Lower leg skin (tissue), 4 donors: ENCODE measurements at regions not wholly inside any gene's neighbourhood (a gene's known extent, or its start where the extent isn't known, plus 50 kb on each side); places are given as distances from the start of the nearest gene placed in this dataset.

ENCODE experiments used
- DNase-seq, 2 donors: peaks; one replicate each; pipeline ENCODE4 v3.0.0-alpha.2; 2019; ENCODE audit warnings: low spot score in 2 of 2
- H3K4me3 ChIP-seq: fragments of 200-600 bp; sonication (generic); 2 replicates; pipeline ENCODE4 v1.5.1; 2017; ENCODE audit warnings: mild to moderate bottlenecking, low read depth; ENCODE audit not compliant: poor library complexity, severe bottlenecking
- POLR2A ChIP-seq, 2 donors: fragments of 450-650 bp; IDR thresholded peaks; one replicate each; pipeline ENCODE4 v1.6.1; 2016 to 2017; ENCODE audit warnings: antibody characterized with exemption in 2 of 2, mild to moderate bottlenecking in 1 of 2, moderate library complexity in 1 of 2
- WGBS, 2 donors: methylation state at CpG; one replicate each; pipeline ENCODE4 v1.1.5; 2018; 5-methylcytosine and 5-hydroxymethylcytosine counted together
- intact Hi-C: fragments of 100-400 bp; cut with DNase I; formaldehyde crosslinking; loops from one replicate; pipeline ENCODE4 v1.15.0; 2023; ENCODE audit warnings: low total_unique reads
- TF ChIP-seq, protein P1 (sequence below), 3 donors: fragments of 450-650 bp; IDR thresholded peaks; one replicate each; pipeline ENCODE4 v1.5.1; 2016; ENCODE audit warnings: antibody characterized with exemption in 3 of 3, mild to moderate bottlenecking in 3 of 3, moderate library complexity in 2 of 3

DNA sequence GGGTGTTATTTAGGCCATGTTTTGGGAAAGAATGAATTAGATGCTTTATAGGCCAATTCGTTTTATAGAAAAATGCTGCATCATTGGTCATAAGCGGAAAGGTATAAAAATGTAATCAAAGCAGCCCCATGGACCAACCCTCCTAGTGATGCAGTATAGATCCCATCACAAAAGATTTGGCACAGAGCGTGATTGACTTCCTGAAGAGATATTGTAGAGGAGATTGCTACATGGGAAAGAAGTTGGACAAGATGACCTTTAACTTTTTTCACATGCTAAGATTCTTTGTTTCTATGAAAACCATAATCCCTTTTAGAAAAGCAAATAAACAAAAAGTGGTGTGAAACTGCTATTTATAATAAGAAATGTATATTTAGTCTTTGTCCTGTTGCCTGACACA lies 136.5 kb upstream of the FNDC3A start:
- H3K4me3 ChIP-seq = no peak overlapping the region
- intact Hi-C loops = no loop called here
- DNase-seq = no peak
- WGBS, 2 donors = 87 to 89% methylated on average over 3 of the region's 3 CpGs
- TF ChIP-seq, protein P1, sequence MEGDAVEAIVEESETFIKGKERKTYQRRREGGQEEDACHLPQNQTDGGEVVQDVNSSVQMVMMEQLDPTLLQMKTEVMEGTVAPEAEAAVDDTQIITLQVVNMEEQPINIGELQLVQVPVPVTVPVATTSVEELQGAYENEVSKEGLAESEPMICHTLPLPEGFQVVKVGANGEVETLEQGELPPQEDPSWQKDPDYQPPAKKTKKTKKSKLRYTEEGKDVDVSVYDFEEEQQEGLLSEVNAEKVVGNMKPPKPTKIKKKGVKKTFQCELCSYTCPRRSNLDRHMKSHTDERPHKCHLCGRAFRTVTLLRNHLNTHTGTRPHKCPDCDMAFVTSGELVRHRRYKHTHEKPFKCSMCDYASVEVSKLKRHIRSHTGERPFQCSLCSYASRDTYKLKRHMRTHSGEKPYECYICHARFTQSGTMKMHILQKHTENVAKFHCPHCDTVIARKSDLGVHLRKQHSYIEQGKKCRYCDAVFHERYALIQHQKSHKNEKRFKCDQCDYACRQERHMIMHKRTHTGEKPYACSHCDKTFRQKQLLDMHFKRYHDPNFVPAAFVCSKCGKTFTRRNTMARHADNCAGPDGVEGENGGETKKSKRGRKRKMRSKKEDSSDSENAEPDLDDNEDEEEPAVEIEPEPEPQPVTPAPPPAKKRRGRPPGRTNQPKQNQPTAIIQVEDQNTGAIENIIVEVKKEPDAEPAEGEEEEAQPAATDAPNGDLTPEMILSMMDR (IDR thresholded peaks at IDR 0.05) = no peak
- TF ChIP-seq POLR2A (IDR thresholded peaks at IDR 0.05) = no peak

- intact Hi-C loops = no loop called here
- H3K4me3 ChIP-seq = no peak overlapping the region
- 79 to 87% methylated on average over 1 of the region's 1 CpG for WGBS, 2 donors
- TF ChIP-seq, protein P1 (IDR thresholded peaks at IDR 0.05) = no peak
- TF ChIP-seq POLR2A (IDR thresholded peaks at IDR 0.05) = no peak
- DNase-seq = no peak
These were observed 135.3 kb upstream of the FNDC3A start for GRCh38 chr13:48840366-48840765.

DNA sequence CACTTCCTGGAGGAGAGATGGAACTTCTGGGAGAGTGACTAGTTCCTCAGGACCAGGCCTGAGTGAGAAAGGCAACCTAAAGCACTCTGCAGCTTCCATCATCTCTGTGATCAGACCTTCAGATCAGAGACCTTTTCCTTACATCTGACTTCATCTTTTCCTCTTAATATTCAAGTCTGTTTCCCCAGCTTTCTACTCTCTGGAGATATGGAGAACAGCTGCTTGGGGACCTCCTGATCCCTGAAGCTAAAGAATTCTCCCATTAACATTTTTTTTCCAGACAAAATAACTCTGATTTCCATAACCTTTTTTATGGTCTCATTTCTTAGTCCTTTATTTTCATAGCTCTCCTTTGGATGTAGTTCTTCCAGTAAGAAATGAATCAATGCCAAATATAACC lies 133.4 kb upstream of the FNDC3A start:
- intact Hi-C loops = no loop called here
- TF ChIP-seq, protein P1 (IDR thresholded peaks at IDR 0.05) = no peak
- TF ChIP-seq POLR2A (IDR thresholded peaks at IDR 0.05) = no peak

DNA sequence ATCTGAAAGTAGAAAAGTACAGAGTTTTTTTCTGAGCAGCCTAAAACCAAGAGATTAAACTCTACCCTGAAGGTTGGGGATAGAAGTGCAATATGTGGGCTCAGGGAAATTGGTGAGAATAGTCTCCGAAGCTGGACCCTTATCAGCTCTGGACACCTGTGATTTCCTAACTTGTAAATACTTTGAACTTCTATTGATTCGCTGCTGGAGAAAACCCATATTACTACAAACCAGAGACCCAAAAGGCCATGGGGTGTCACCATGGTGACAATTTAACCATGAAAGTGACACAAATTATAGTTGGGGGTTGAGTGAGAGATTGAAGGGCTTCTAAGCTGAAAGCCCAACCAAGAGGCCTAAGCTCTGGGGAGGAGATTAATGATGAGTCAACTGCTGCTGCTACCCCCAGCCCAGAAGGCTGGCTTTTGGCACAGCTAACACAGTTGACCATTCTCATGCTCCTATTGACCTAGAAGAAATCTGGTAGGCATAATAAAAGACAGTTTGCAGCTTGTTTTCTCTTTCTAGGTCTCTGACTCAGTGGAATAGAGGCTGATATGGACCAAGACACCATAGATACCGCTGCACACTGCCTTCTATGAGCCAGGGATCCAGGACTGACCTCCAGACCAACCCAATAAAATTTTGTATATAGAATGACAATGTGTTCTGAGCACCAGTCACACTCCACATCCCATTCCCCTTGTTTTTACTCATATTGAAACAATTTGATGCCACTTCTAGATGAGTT lies 131.9 kb upstream of the FNDC3A start:
- TF ChIP-seq, protein P1 (IDR thresholded peaks at IDR 0.05) = no peak
- TF ChIP-seq POLR2A (IDR thresholded peaks at IDR 0.05) = no peak
- WGBS, 2 donors = 88 to 93% methylated on average over 3 of the region's 3 CpGs
- no peak for DNase-seq
- intact Hi-C loops = no loop called here
- no peak overlapping the region for H3K4me3 ChIP-seq

More for the DNA sequence above, 133.4 kb upstream of the FNDC3A start:
- no peak for DNase-seq
- no peak overlapping the region for H3K4me3 ChIP-seq

DNA sequence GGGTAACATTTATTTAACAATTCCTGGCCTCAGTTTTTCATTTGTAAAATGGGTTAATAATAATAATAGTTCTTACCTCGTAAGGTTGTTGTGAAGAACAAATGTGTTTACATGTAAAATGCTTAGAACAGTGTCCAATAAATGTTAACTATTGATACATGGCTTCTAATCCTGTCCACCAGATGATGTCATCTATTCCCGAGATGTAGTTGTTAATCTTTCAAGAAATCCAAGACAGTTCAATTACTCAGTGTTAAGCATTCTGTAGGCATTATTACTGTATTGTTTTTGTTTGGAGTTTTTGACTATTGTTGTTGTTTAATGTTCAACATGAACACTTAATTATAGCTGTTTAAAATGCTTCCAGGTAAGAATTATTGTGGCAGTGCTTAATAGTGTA lies 131.0 kb upstream of the FNDC3A start:
- 82 to 93% methylated on average over 2 of the region's 2 CpGs for WGBS, 2 donors
- intact Hi-C loops = no loop called here
- no peak for DNase-seq
- TF ChIP-seq POLR2A (IDR thresholded peaks at IDR 0.05) = no peak
- TF ChIP-seq, protein P1 (IDR thresholded peaks at IDR 0.05) = no peak
- no peak overlapping the region for H3K4me3 ChIP-seq

DNA sequence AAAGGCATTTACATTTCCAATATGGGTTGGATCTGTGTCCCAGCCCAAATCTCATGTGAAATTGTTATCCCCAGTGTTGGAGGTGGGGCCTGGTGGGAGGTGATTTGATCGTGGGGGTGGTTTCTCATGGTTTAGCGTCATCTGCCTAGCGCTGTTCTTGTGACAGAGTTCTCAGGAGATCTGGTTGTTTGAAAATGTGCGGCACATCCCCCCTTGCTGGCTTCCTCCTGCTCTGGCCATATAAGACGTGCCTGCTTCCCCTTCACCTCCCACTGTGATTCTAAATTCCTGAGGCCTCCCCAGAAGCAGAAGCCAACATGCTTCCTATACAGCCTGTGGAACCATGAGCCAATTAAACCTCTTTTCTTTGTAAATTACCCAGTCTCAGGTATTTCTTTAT lies 126.2 kb upstream of the FNDC3A start:
- no peak for TF ChIP-seq POLR2A (IDR thresholded peaks at IDR 0.05)
- TF ChIP-seq, protein P1 (IDR thresholded peaks at IDR 0.05) = no peak
- H3K4me3 ChIP-seq = no peak overlapping the region
- intact Hi-C loops = no loop called here
- WGBS, 2 donors = 68 to 71% methylated on average over 5 of the region's 5 CpGs
- DNase-seq = no peak
